B cell (primary cell): ENCODE measurements at regions not wholly inside any gene's neighbourhood (a gene's known extent, or its start where the extent isn't known, plus 50 kb on each side); places are given as distances from the start of the nearest gene placed in this dataset.

Experiments
- CTCF ChIP-seq: fragments of 200-600 bp; IDR thresholded peaks from one replicate; pipeline ENCODE4 v1.8.0; 2022; ENCODE audit warnings: antibody characterized with exemption, mild to moderate bottlenecking
- EZH2 ChIP-seq: IDR thresholded peaks from 2 replicates; pipeline ENCODE4 v1.6.1; 2012; ENCODE audit warnings: borderline replicate concordance, low read depth, mild to moderate bottlenecking, moderate library complexity, low read length; ENCODE audit not compliant: insufficient read depth, poor library complexity, severe bottlenecking

GRCh38 chr4:162706632-162707031 is 460.1 kb downstream of the NAF1 start:
- TF ChIP-seq EZH2: no peak
- TF ChIP-seq CTCF: no peak
